ENCODE measurements at regions not wholly inside any gene's neighbourhood (a gene's known extent, or its start where the extent isn't known, plus 50 kb on each side); places are given as distances from the start of the nearest gene placed in this dataset.

GRCh38 chr5:17837757-17838156 lies 203.5 kb downstream of the TAF11L14 start:
- TF ChIP-seq CTCF (IDR thresholded peaks at IDR 0.05), result no peak

GRCh38 chr5:17838469-17838868 lies 204.2 kb downstream of the TAF11L14 start:
- Mint-ChIP-seq H3K27ac (no peak overlapping the region), H3K4me3 (no peak overlapping the region), H3K27me3 (no peaks in the 10 kb centered on the region), H3K36me3 (ENCODE audit: low read depth) (no peaks in the 10 kb centered on the region), H3K4me1 (ENCODE audit: low read depth) (no peaks in the 10 kb centered on the region), H3K9me3 (peaks cover 17% of the 10 kb centered on the region)
- intact Hi-C loops (cut with micrococcal nuclease), result no loop called here
- no peak for TF ChIP-seq CTCF (IDR thresholded peaks at IDR 0.05)
- ChIA-PET POLR2A (no interaction called here), CTCF (no interaction called here)
- ATAC-seq, result no peak
- no peak for DNase-seq

More at GRCh38 chr5:17837757-17838156, 203.5 kb downstream of the TAF11L14 start:
- DNase-seq (no peak), ATAC-seq (no peak)
- intact Hi-C loops (cut with micrococcal nuclease), result no loop called here
- Mint-ChIP-seq H3K4me3 (no peak overlapping the region), H3K36me3 (ENCODE audit: low read depth) (no peaks in the 10 kb centered on the region), H3K27me3 (no peaks in the 10 kb centered on the region), H3K27ac (no peak overlapping the region), H3K4me1 (ENCODE audit: low read depth) (no peaks in the 10 kb centered on the region), H3K9me3 (peaks cover 19% of the 10 kb centered on the region)
- POLR2A ChIA-PET, result no interaction called here
- CTCF ChIA-PET, result no interaction called here

- no peak overlapping the region for H3K27ac Mint-ChIP-seq
- CTCF ChIA-PET, result no interaction called here
- peaks cover 21% of the 10 kb centered on the region for H3K9me3 Mint-ChIP-seq
- no peaks in the 10 kb centered on the region for H3K36me3 Mint-ChIP-seq (ENCODE audit: low read depth)
- H3K27me3 Mint-ChIP-seq, result no peaks in the 10 kb centered on the region
- H3K4me1 Mint-ChIP-seq (ENCODE audit: low read depth), result no peaks in the 10 kb centered on the region
- no peak overlapping the region for H3K4me3 Mint-ChIP-seq
- POLR2A ChIA-PET, result no interaction called here
- no peak for ATAC-seq
- no peak for DNase-seq
- intact Hi-C loops (cut with micrococcal nuclease), result no loop called here
- no peak for TF ChIP-seq CTCF (IDR thresholded peaks at IDR 0.05)
Measured at GRCh38 chr5:17839848-17840247, 205.6 kb downstream of the TAF11L14 start.

GRCh38 chr5:17846496-17846895 lies 212.2 kb downstream of the TAF11L14 start:
- intact Hi-C loops (cut with micrococcal nuclease), result no loop called here
- Mint-ChIP-seq H3K27ac (no peak overlapping the region), H3K9me3 (peaks cover 21% of the 10 kb centered on the region), H3K4me3 (no peak overlapping the region), H3K4me1 (ENCODE audit: low read depth) (no peaks in the 10 kb centered on the region), H3K27me3 (no peaks in the 10 kb centered on the region), H3K36me3 (ENCODE audit: low read depth) (no peaks in the 10 kb centered on the region)
- TF ChIP-seq CTCF (IDR thresholded peaks at IDR 0.05), result no peak
- no peak for DNase-seq
- no peak for ATAC-seq
- ChIA-PET POLR2A (no interaction called here), CTCF (no interaction called here)

- Mint-ChIP-seq H3K4me1 (ENCODE audit: low read depth) (no peaks in the 10 kb centered on the region), H3K36me3 (ENCODE audit: low read depth) (no peaks in the 10 kb centered on the region), H3K27ac (no peak overlapping the region), H3K4me3 (no peak overlapping the region), H3K27me3 (no peaks in the 10 kb centered on the region), H3K9me3 (peaks cover 15% of the 10 kb centered on the region)
- no peak for ATAC-seq
- intact Hi-C loops (cut with micrococcal nuclease), result no loop called here
- no peak for TF ChIP-seq CTCF (IDR thresholded peaks at IDR 0.05)
- POLR2A ChIA-PET, result no interaction called here
- DNase-seq, result no peak
- CTCF ChIA-PET, result no interaction called here
Measured at GRCh38 chr5:17847286-17847685, 213.0 kb downstream of the TAF11L14 start.

Measured in activated CD8-positive, alpha-beta T cell treated with anti-CD3 and anti-CD28 coated beads for 36 hours (primary cell).